T47D (cell line): ENCODE measurements at regions not wholly inside any gene's neighbourhood (a gene's known extent, or its start where the extent isn't known, plus 50 kb on each side); places are given as distances from the start of the nearest gene placed in this dataset.
"Not testable (repeated sequence)": the region's sequence is repeated elsewhere in the genome, so short reads cannot be mapped to it uniquely, and the experiment has no call there.

Experiments
- DNase-seq, 2 experiments: peaks; one replicate each; pipeline versions ENCODE4 v3.0.0 to v3.0.0-alpha.2; 2011 to 2012; ENCODE audit warnings: low read depth in 1 of 2, low spot score in 1 of 2
- JUND ChIP-seq: IDR thresholded peaks from 2 replicates; pipeline ENCODE4 v1.6.1; 2012; ENCODE audit warnings: low read depth
- in situ Hi-C: cut with HindIII; loops from 2 replicates; pipeline ENCODE4 v1.10.0; 2016; ENCODE audit warnings: low sequenced_read_pairs, low pct_unique_long_range_greater_than_20kb

- TF ChIP-seq JUND, result no peak
- in situ Hi-C loops, result no loop called here
- no peak for DNase-seq
Measured at GRCh38 chr3:127068111-127068810, 85.3 kb downstream of the PLXNA1 start.

DNA sequence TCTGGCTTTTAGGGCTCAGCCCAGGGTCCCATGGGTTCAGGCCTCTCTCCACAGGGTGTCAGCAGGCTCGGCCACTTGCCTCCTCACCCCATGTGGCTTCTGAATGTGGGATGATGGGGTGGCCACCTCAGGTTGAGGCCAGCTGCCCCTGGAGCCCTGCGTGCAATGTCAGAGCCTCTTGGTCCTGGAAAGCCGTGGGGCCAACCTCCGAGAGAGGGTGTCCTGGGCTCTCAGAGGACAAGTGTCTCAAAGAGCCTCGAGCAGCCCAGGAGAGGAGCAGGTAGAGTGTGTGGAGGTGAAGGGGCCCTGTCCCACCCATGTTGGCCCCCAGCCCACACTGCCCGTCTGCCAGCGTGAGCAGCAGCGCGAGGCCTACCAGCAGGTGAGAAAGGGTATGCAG lies 86.0 kb downstream of the PLXNA1 start:
- in situ Hi-C loops, result no loop called here
- no peak for DNase-seq
- TF ChIP-seq JUND, result no peak

DNA sequence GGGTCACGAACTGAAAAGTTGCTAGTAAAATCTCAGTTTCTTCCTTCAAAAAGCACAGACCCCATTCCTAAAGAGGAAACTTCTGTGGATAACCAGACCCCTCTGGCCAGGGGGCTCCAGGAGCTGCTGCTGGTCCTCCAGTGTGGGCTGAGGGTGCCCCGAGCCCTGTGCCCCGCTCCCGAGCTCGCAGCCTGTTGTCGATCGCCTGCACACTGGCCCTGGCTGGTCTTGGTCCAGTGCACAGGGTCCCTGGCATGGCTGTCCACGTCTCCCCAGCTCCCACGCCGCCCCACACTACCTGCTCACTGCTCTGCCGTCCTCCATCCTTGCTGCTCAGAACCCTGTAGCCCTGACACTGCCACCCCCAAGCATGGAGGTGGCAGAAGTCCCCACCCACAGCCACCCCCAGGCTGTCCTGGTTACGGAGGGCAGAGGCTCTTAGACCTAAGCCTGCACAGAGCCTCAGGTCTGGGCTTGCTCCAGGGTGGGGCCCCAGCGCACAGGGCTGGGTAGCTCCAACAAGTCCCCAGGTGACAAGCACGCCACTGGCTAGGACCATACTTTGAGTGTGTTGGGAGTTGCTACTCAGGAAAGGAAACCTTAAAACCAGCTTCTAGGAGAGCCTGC lies 87.0 kb downstream of the PLXNA1 start:
- DNase-seq, result no peak
- in situ Hi-C loops, result no loop called here
- no peak for TF ChIP-seq JUND

- DNase-seq, result no peak
- in situ Hi-C loops, result no loop called here
- no peak for TF ChIP-seq JUND
Measured at GRCh38 chr3:127070776-127071175, 87.9 kb downstream of the PLXNA1 start.

DNA sequence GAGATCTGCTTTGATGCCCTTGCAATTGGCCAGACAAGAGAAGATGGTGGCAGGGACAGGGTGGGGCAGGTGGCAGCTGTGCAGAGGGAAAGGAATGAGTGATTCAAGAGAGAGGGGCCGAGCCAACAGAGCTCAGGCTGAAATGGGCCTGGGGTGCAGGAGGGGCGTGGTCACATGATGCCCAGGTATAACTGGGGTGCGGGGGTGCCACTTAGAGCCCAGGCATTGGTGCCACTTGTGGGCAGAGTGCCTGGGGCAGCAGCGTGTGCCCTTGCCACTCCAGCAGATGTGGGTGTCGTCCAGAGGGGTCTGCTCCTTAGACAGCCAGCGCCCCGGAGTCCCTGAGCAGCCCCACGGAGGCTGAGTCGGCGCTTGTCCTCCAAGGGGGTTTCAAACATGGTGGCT lies 88.7 kb downstream of the PLXNA1 start:
- TF ChIP-seq JUND, result no peak
- in situ Hi-C loops, result no loop called here
- DNase-seq, result no peak

DNA sequence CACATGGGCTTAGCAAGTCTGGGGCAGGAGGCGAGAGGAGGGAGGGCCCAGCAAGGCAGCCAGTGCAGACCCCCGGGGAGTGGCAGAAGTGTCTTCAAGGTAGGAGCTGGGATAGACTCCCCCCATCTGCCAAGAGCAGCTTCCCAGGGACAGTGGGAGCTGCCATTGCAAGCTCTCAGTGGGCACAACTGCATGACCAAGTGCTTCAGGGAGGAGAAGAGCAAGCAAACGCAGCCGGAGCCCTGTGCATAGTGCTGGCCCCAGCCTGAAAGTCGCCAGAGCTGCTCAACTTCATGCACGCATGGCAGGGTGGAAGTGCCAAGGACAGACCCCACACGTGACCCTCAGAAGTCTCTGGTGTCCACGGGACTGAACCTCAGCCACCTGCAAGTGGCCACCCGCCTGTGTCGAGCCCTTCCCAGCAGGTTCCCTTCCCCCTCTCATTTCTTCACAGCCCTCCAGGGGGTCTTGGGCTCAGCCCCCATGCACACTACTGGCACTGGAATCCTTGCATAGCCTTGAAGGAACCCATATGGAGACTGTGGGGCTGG lies 89.4 kb downstream of the PLXNA1 start:
- in situ Hi-C loops, result no loop called here
- DNase-seq, result no peak
- TF ChIP-seq JUND, result no peak

- no peak for TF ChIP-seq JUND
- in situ Hi-C loops, result no loop called here
- DNase-seq, result no peak
Measured at GRCh38 chr3:127072971-127073783, 90.3 kb downstream of the PLXNA1 start.

DNA sequence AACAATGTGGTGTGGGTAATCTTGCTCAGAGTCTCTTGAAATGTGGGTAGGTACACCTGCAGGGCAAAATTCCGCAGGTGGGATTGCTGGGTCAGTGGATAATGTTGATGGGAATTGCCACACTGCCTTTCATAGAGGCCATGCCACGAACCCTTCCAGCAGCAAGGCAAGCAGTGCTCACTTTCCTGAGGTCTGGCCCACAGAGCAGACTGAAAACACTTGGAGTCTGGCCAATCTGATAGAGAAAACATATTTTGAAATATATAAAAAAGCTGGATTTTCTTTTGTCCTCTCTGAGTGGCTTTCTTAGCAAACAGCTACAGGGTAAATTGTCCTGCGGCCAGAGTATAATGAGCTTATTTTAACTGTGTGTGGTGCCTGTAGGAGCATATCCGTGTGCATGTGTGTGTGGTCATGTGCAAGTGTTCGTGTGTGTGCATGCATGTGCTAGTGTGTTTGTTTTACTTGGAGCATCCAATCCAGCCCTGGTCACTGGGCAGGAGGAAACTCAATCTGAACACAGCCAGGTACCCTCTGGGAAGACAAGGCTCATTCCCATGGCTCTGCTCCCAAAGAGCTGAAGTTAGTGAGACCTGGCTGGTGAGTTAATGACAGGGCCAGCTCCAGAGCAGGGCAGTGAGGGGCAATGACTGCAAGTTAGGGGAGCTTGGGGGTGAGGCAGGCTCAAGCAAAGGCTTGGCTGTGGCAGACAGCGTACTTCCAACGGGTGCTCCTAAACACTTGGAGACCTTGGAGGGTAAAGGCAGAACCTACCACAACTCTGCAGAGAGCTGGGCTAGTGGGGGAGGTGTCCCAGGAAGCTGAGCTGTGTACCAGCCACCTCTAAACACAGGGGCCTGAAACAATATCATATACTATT lies 91.3 kb downstream of the PLXNA1 start:
- in situ Hi-C loops, result no loop called here
- peak; percentile 81 to 97 for DNase-seq
- no peak for TF ChIP-seq JUND

GRCh38 chr3:127074900-127075360 lies 92.0 kb downstream of the PLXNA1 start:
- peak in 1 of 2 experiments; percentile 60 for DNase-seq
- in situ Hi-C loops, result no loop called here
- TF ChIP-seq JUND, result no peak

GRCh38 chr3:127076166-127076992 lies 93.5 kb downstream of the PLXNA1 start:
- DNase-seq, in situ Hi-C loops: not testable (repeated sequence)

- no peak for DNase-seq
- TF ChIP-seq JUND, result no peak
- in situ Hi-C loops, result no loop called here
Measured at GRCh38 chr3:127077068-127077467, 94.2 kb downstream of the PLXNA1 start.
